22Rv1 (cell line): ENCODE measurements at regions not wholly inside any gene's neighbourhood (a gene's known extent, or its start where the extent isn't known, plus 50 kb on each side); places are given as distances from the start of the nearest gene placed in this dataset.

Experiments
- ZFX ChIP-seq: fragments of 450-650 bp; IDR thresholded peaks from 2 replicates; pipeline ENCODE4 v1.6.1; 2017; ENCODE audit warnings: antibody characterized with exemption, borderline replicate concordance
- TF ChIP-seq, protein P1 (sequence below): fragments of 450-650 bp; IDR thresholded peaks from 2 replicates; pipeline ENCODE4 v1.5.1; 2017; ENCODE audit warnings: mild to moderate bottlenecking

DNA sequence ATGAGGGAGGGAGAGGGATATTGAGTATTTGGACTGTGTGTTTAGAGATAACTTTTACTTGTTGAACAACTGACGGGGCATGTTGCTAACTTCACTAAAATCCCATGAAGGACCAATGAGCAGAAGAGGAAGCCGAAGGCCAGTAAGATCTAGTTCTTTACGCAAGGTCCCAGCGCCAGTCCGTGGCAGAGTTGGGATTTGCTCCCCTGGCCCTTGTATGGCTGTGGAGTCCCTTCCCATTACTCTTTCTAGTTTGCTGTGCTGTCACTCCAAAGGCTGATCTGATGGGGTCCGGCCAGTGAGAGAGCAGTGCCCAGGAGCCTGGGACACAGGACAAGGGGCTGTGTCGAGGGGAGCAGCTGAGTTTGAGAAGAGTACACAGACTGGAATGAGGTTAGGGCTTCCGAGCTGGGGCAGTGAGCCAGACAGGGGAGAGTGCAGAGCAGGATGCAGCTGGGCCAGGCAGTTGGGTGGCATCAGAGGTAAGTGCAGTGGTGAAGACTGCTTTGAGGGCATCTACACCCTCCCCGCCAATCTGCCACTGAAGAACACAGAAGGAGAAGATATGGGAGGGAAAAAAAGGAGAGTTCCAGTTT lies 692.9 kb upstream of the HS6ST1 start:
- TF ChIP-seq, protein P1, sequence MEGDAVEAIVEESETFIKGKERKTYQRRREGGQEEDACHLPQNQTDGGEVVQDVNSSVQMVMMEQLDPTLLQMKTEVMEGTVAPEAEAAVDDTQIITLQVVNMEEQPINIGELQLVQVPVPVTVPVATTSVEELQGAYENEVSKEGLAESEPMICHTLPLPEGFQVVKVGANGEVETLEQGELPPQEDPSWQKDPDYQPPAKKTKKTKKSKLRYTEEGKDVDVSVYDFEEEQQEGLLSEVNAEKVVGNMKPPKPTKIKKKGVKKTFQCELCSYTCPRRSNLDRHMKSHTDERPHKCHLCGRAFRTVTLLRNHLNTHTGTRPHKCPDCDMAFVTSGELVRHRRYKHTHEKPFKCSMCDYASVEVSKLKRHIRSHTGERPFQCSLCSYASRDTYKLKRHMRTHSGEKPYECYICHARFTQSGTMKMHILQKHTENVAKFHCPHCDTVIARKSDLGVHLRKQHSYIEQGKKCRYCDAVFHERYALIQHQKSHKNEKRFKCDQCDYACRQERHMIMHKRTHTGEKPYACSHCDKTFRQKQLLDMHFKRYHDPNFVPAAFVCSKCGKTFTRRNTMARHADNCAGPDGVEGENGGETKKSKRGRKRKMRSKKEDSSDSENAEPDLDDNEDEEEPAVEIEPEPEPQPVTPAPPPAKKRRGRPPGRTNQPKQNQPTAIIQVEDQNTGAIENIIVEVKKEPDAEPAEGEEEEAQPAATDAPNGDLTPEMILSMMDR = no peak
- no peak for TF ChIP-seq ZFX
